Left ventricle myocardium inferior (tissue), 1 donor: ENCODE measurements at regions not wholly inside any gene's neighbourhood (a gene's known extent, or its start where the extent isn't known, plus 50 kb on each side); places are given as distances from the start of the nearest gene placed in this dataset.

ENCODE experiments used
- DNase-seq: peaks from one replicate; pipeline ENCODE4 v3.0.0-alpha.2; 2020
- H3K27ac ChIP-seq: fragments of 200-600 bp; replicated peaks from 2 replicates; pipeline ENCODE4 v1.8.0; 2021
- H3K27me3 ChIP-seq: fragments of 200-600 bp; 2 replicates; pipeline ENCODE4 v1.8.0; 2021; ENCODE audit warnings: low read depth
- H3K36me3 ChIP-seq: fragments of 200-600 bp; 2 replicates; pipeline ENCODE4 v1.8.0; 2021
- H3K4me1 ChIP-seq: fragments of 200-600 bp; 2 replicates; pipeline ENCODE4 v1.8.0; 2021
- H3K4me3 ChIP-seq: fragments of 200-600 bp; 2 replicates; pipeline ENCODE4 v1.8.0; 2021; ENCODE audit warnings: mild to moderate bottlenecking, moderate library complexity
- H3K9me3 ChIP-seq: fragments of 200-600 bp; replicated peaks from 2 replicates; pipeline ENCODE4 v1.8.0; 2021
- intact Hi-C: fragments of 100-400 bp; cut with micrococcal nuclease; formaldehyde crosslinking; loops from one replicate; pipeline ENCODE4 v1.11.0; 2022
- TF ChIP-seq, protein P1 (sequence below): fragments of 200-600 bp; IDR thresholded peaks from 2 replicates; pipeline ENCODE4 v1.8.0; 2021; ENCODE audit warnings: antibody characterized with exemption, mild to moderate bottlenecking, borderline replicate concordance
- donor health status: DM: no; HTN: yes; CAD: no; lungs with severe emphysema.

DNA sequence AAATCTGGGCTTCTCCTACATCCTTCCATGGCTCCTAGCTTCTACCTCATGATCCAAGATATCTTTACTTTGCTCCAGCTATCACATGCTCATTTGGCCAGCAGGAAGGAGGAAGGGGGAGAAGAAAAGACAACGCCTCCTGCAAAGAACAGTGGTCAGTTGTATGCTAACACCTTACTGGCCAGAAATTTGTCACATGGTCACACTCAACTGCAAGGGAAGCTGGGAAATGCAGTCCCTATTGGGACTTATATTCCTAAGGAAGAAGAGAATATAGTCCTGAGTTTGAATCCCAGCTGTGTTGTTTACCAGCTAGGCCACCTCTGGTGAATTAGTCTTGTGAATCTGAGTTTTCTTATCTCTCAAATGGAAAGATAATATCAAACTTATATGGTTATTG lies 272.0 kb downstream of the BLID start:
- Histone ChIP-seq H3K4me1 (no peaks in the 10 kb centered on the region), H3K27ac (no peak overlapping the region), H3K9me3 (peaks cover 4% of the 10 kb centered on the region), H3K36me3 (no peaks in the 10 kb centered on the region), H3K27me3 (no peaks in the 10 kb centered on the region), H3K4me3 (no peak overlapping the region)
- DNase-seq = no peak
- intact Hi-C loops = no loop called here
- TF ChIP-seq, protein P1, sequence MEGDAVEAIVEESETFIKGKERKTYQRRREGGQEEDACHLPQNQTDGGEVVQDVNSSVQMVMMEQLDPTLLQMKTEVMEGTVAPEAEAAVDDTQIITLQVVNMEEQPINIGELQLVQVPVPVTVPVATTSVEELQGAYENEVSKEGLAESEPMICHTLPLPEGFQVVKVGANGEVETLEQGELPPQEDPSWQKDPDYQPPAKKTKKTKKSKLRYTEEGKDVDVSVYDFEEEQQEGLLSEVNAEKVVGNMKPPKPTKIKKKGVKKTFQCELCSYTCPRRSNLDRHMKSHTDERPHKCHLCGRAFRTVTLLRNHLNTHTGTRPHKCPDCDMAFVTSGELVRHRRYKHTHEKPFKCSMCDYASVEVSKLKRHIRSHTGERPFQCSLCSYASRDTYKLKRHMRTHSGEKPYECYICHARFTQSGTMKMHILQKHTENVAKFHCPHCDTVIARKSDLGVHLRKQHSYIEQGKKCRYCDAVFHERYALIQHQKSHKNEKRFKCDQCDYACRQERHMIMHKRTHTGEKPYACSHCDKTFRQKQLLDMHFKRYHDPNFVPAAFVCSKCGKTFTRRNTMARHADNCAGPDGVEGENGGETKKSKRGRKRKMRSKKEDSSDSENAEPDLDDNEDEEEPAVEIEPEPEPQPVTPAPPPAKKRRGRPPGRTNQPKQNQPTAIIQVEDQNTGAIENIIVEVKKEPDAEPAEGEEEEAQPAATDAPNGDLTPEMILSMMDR = no peak

DNA sequence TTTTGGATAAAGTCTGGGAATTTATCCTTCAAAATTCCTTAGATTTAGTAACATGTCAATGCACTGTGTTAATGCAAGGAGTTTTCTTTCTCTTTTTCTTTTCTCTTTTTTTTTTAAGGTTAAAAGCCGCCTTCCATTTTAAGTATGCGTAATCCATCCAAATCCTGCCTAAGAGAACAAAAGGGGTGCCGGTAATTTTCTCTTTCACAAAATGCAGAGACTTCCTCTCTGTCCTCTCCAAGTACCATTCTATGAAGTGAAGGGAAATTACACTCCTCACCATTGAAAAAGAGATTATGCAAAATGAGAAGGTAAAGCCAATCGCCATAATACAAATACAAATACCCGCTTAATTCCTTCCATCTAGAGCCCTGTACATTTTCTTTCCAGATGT lies 273.8 kb downstream of the BLID start:
- Histone ChIP-seq H3K27ac (no peak overlapping the region), H3K4me3 (no peak overlapping the region), H3K4me1 (no peaks in the 10 kb centered on the region), H3K9me3 (peaks cover 7% of the 10 kb centered on the region), H3K36me3 (no peaks in the 10 kb centered on the region), H3K27me3 (no peaks in the 10 kb centered on the region)
- TF ChIP-seq, protein P1 = no peak
- no peak for DNase-seq
- intact Hi-C loops = no loop called here

DNA sequence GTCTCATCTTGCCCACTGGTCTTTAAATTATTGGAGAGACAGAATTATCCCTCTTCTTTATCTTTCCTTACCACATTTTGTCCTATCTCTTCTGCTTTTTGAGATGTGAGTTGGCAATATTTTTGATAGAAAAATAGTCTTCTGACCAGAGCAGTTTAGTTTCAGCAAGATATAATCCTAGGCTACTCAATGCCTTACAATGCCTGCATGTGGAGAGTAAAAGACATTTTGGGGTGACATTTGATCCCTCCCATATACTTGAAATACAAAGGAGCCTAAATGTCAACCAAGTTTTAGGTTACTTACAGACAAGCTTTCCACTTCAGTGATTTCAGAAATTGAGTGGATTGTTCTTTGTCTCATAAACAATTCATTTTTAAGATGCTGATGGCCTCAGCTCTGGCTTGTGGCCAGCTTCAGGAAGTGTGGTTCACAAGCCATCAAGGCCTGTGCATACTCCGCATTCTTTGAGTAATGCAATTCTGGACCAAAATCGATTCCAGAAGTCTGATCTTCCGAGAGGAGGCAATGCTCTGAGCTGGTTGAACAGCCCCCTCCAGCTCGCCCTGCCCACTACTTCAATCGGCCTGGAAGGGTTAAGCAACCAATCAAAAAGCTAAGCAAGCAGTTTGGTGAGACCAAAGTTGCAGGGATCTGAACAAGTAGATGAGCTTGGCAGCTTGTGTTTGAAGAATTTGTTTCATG lies 274.4 kb downstream of the BLID start:
- peaks cover 13% of the 10 kb centered on the region for H3K9me3 ChIP-seq
- no peaks in the 10 kb centered on the region for H3K4me1 ChIP-seq
- H3K4me3 ChIP-seq = no peak overlapping the region
- TF ChIP-seq, protein P1 = no peak
- H3K27me3 ChIP-seq = no peaks in the 10 kb centered on the region
- H3K27ac ChIP-seq = no peak overlapping the region
- no peaks in the 10 kb centered on the region for H3K36me3 ChIP-seq
- DNase-seq = no peak
- intact Hi-C loops = no loop called here

DNA sequence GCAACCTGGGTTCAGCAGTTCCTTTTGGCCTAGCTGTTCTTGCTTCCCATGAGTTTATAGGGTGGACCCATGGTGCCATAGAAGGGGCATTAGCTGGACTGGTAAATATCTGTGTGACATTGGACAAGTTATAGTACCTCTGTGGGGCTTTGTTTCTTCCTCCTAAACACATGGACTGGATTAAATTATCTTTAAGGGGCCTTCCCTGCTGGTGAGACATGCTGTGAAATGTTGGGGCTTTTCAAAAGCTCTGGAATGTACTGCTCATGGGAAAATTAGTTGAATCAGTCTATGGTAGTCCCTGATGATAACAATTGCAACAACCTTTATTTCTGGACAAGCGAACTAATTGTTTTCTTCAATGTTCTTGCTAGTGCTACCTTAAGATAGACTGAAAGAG lies 276.2 kb downstream of the BLID start:
- Histone ChIP-seq H3K27me3 (no peaks in the 10 kb centered on the region), H3K36me3 (no peaks in the 10 kb centered on the region), H3K9me3 (peaks cover 30% of the 10 kb centered on the region), H3K27ac (no peak overlapping the region), H3K4me1 (no peaks in the 10 kb centered on the region), H3K4me3 (no peak overlapping the region)
- TF ChIP-seq, protein P1 = no peak
- intact Hi-C loops = no loop called here
- DNase-seq = no peak

DNA sequence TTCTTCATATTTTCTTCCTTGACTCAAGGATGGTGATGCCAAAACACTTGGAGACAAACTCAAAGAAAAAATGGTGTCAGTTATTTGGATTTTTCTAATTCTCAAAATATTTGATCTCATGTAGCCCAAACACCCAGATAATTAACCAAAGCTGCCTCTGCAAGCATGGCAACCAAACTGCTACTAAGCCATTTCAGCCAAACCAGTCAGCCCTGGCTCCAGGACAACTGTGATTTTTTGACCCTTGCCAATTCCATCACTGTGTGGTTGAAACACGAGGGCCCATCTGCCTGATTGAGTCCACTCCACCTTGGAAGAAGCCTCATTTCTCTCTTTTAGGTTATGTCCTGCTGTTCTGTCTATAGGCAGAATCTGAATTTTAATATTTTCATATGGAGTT lies 277.4 kb downstream of the BLID start:
- intact Hi-C loops = no loop called here
- H3K4me1 ChIP-seq = no peaks in the 10 kb centered on the region
- DNase-seq = no peak
- no peaks in the 10 kb centered on the region for H3K27me3 ChIP-seq
- TF ChIP-seq, protein P1 = no peak
- no peak overlapping the region for H3K27ac ChIP-seq
- peaks cover 42% of the 10 kb centered on the region for H3K9me3 ChIP-seq
- H3K4me3 ChIP-seq = no peak overlapping the region
- H3K36me3 ChIP-seq = peaks cover 3% of the 10 kb centered on the region
